NCI-H2107 treated with DMSO at 0.1 percent for 48 hours (cell line): ENCODE measurements at regions not wholly inside any gene's neighbourhood (a gene's known extent, or its start where the extent isn't known, plus 50 kb on each side); places are given as distances from the start of the nearest gene placed in this dataset.

Experiments used
- DNase-seq: peaks from one replicate; lab custom pipeline; 2025; ENCODE audit not compliant: unreplicated experiment; lab: John Stamatoyannopoulos, UW

GRCh38 chr6:40973304-40973703 is 65.7 kb downstream of the UNC5CL start:
- no peak for DNase-seq

GRCh38 chr6:40972814-40973213 is 66.2 kb downstream of the UNC5CL start:
- no peak for DNase-seq

- DNase-seq: no peak
Observed at GRCh38 chr6:40972190-40972589, 66.8 kb downstream of the UNC5CL start.

GRCh38 chr6:40968620-40969164 is 70.3 kb downstream of the UNC5CL start:
- DNase-seq: no peak

GRCh38 chr6:40966860-40967259 is 72.2 kb downstream of the UNC5CL start:
- no peak for DNase-seq

GRCh38 chr6:40965046-40965445 is 74.0 kb downstream of the UNC5CL start:
- DNase-seq: no peak

GRCh38 chr6:40963019-40963418 is 76.0 kb downstream of the UNC5CL start:
- DNase-seq: no peak

GRCh38 chr6:40962241-40962640 is 76.8 kb downstream of the UNC5CL start:
- DNase-seq: no peak

GRCh38 chr6:40961831-40962230 is 77.2 kb downstream of the UNC5CL start:
- no peak for DNase-seq

- no peak for DNase-seq
Observed at GRCh38 chr6:40960742-40961430, 78.1 kb downstream of the UNC5CL start.

- no peak for DNase-seq
Observed at GRCh38 chr6:40959781-40960327, 79.2 kb downstream of the UNC5CL start.

GRCh38 chr6:40958738-40959137 is 80.3 kb downstream of the UNC5CL start:
- DNase-seq: no peak

GRCh38 chr6:40957616-40958492 is 81.2 kb downstream of the UNC5CL start:
- DNase-seq: no peak

- no peak for DNase-seq
Observed at GRCh38 chr6:40956936-40957335, 82.1 kb downstream of the UNC5CL start.

GRCh38 chr6:40955178-40955545 is 83.9 kb downstream of the UNC5CL start:
- no peak for DNase-seq

GRCh38 chr6:40954446-40955177 is 84.4 kb downstream of the UNC5CL start:
- no peak for DNase-seq

GRCh38 chr6:40953486-40953885 is 85.5 kb downstream of the UNC5CL start:
- no peak for DNase-seq

- DNase-seq: no peak
Observed at GRCh38 chr6:40950986-40951698, 87.9 kb downstream of the UNC5CL start.

- DNase-seq: no peak
Observed at GRCh38 chr6:40948570-40948969, 90.5 kb downstream of the UNC5CL start.

- no peak for DNase-seq
Observed at GRCh38 chr6:40947876-40948526, 91.0 kb downstream of the UNC5CL start.
